ENCODE measurements at regions not wholly inside any gene's neighbourhood (a gene's known extent, or its start where the extent isn't known, plus 50 kb on each side); places are given as distances from the start of the nearest gene placed in this dataset.

GRCh38 chr10:128885573-128886555, 581.2 kb upstream of the MGMT start:
- DNase-seq, result no peak

GRCh38 chr10:128887856-128888255, 579.2 kb upstream of the MGMT start:
- no peak for DNase-seq

- DNase-seq, result no peak
Observed at GRCh38 chr10:128892005-128892404, 575.0 kb upstream of the MGMT start.

GRCh38 chr10:128894641-128895040, 572.4 kb upstream of the MGMT start:
- DNase-seq, result no peak

- no peak for DNase-seq
Observed at GRCh38 chr10:128895473-128895872, 571.6 kb upstream of the MGMT start.

GRCh38 chr10:128896116-128896795, 570.8 kb upstream of the MGMT start:
- DNase-seq, result no peak

- DNase-seq, result no peak
Observed at GRCh38 chr10:128896963-128897362, 570.1 kb upstream of the MGMT start.

- DNase-seq, result no peak
Observed at GRCh38 chr10:128897401-128898129, 569.5 kb upstream of the MGMT start.

GRCh38 chr10:128898133-128898915, 568.7 kb upstream of the MGMT start:
- DNase-seq, result no peak

- DNase-seq, result no peak
Observed at GRCh38 chr10:128898916-128899195, 568.2 kb upstream of the MGMT start.

- no peak for DNase-seq
Observed at GRCh38 chr10:128900456-128900855, 566.6 kb upstream of the MGMT start.

GRCh38 chr10:128901236-128901635, 565.8 kb upstream of the MGMT start:
- DNase-seq, result no peak

GRCh38 chr10:128902031-128902710, 564.9 kb upstream of the MGMT start:
- DNase-seq, result no peak

- DNase-seq, result no peak
Observed at GRCh38 chr10:128907155-128907941, 559.7 kb upstream of the MGMT start.

GRCh38 chr10:128908099-128908498, 558.9 kb upstream of the MGMT start:
- DNase-seq, result no peak

- DNase-seq, result no peak
Observed at GRCh38 chr10:128908499-128908898, 558.5 kb upstream of the MGMT start.

GRCh38 chr10:128912568-128913311, 554.3 kb upstream of the MGMT start:
- DNase-seq, result no peak

- no peak for DNase-seq
Observed at GRCh38 chr10:128914681-128915080, 552.4 kb upstream of the MGMT start.

GRCh38 chr10:128915630-128916029, 551.4 kb upstream of the MGMT start:
- DNase-seq, result no peak

- DNase-seq, result no peak
Observed at GRCh38 chr10:128916383-128916782, 550.7 kb upstream of the MGMT start.

Data from DMS53 (cell line).